Ishikawa (cell line): ENCODE measurements at regions not wholly inside any gene's neighbourhood (a gene's known extent, or its start where the extent isn't known, plus 50 kb on each side); places are given as distances from the start of the nearest gene placed in this dataset.

ENCODE experiments used
- CEBPB ChIP-seq: IDR thresholded peaks from 2 replicates; pipeline ENCODE4 v1.6.1; 2012
- CREB1 ChIP-seq: IDR thresholded peaks from 2 replicates; pipeline ENCODE4 v1.6.1; 2012; ENCODE audit warnings: low read depth
- EGR1 ChIP-seq: IDR thresholded peaks from 2 replicates; pipeline ENCODE4 v1.6.1; 2012
- EP300 ChIP-seq: IDR thresholded peaks from 2 replicates; pipeline ENCODE4 v1.6.1; 2012; ENCODE audit warnings: borderline replicate concordance
- FOXM1 ChIP-seq: IDR thresholded peaks from 2 replicates; pipeline ENCODE4 v1.6.1; 2012; ENCODE audit warnings: low read depth, borderline replicate concordance
- MAX ChIP-seq: IDR thresholded peaks from 2 replicates; pipeline ENCODE4 v1.6.1; 2012
- NFIC ChIP-seq: IDR thresholded peaks from 2 replicates; pipeline ENCODE4 v1.6.1; 2012
- RAD21 ChIP-seq: IDR thresholded peaks from 2 replicates; pipeline ENCODE4 v1.6.1; 2012; ENCODE audit warnings: low read depth
- REST ChIP-seq: IDR thresholded peaks from 2 replicates; pipeline ENCODE4 v1.6.1; 2012; ENCODE audit warnings: low read depth, mild to moderate bottlenecking
- TAF1 ChIP-seq: IDR thresholded peaks from 2 replicates; pipeline ENCODE4 v1.6.1; 2012; ENCODE audit warnings: low read depth, mild to moderate bottlenecking
- TCF12 ChIP-seq: IDR thresholded peaks from 2 replicates; pipeline ENCODE4 v1.6.1; 2012; ENCODE audit warnings: low read depth
- TEAD4 ChIP-seq: IDR thresholded peaks from 2 replicates; pipeline ENCODE4 v1.6.1; 2012
- USF1 ChIP-seq: IDR thresholded peaks from 2 replicates; pipeline ENCODE4 v1.6.1; 2012
- YY1 ChIP-seq: IDR thresholded peaks from 2 replicates; pipeline ENCODE4 v1.6.1; 2012; ENCODE audit warnings: low read depth
- ZBTB7A ChIP-seq: IDR thresholded peaks from 2 replicates; pipeline ENCODE4 v1.6.1; 2012; ENCODE audit warnings: low read depth

GRCh38 chr4:183563874-183564273 is 59.0 kb downstream of the ING2 start:
- TF ChIP-seq RAD21 (no peak), EP300 (no peak), USF1 (no peak), EGR1 (no peak), TAF1 (no peak), ZBTB7A (no peak), TCF12 (no peak), CEBPB (no peak), NFIC (no peak), FOXM1 (no peak), MAX (no peak), REST (no peak), CREB1 (no peak), TEAD4 (no peak), YY1 (no peak)

- no peak for TF ChIP-seq EGR1
- 0 out of 2 replicates have a peak, but pooled peaks have one; percentile 14 for TF ChIP-seq MAX
- no peak for TF ChIP-seq RAD21
- TF ChIP-seq USF1: no peak
- no peak for TF ChIP-seq CREB1
- no peak for TF ChIP-seq TEAD4
- peak; percentile 40; the same call in 1 of the 2 replicates for TF ChIP-seq NFIC
- no peak for TF ChIP-seq TAF1
- no peak for TF ChIP-seq YY1
- TF ChIP-seq CEBPB: no peak
Observed at GRCh38 chr4:183571350-183571941, 66.6 kb downstream of the ING2 start.

- TF ChIP-seq TCF12 (no peak), CEBPB (no peak), TAF1 (no peak), REST (no peak)
Observed at GRCh38 chr4:183576701-183577404, 72.0 kb downstream of the ING2 start.

- TF ChIP-seq EGR1 (no peak), TAF1 (no peak), MAX (no peak), FOXM1 (no peak)
Observed at GRCh38 chr4:183580370-183580769, 75.5 kb downstream of the ING2 start.

- TF ChIP-seq MAX (no peak), TAF1 (no peak), TEAD4 (no peak)
Observed at GRCh38 chr4:183580849-183581248, 76.0 kb downstream of the ING2 start.

GRCh38 chr4:183586824-183587223 is 72.2 kb downstream of the RWDD4 start:
- no peak for TF ChIP-seq EGR1
- no peak for TF ChIP-seq TCF12
- no peak for TF ChIP-seq MAX
- TF ChIP-seq ZBTB7A: no peak
- TF ChIP-seq RAD21: no peak
- no peak for TF ChIP-seq YY1
- no peak for TF ChIP-seq TAF1
- TF ChIP-seq NFIC: no peak
